ENCODE measurements at regions not wholly inside any gene's neighbourhood (a gene's known extent, or its start where the extent isn't known, plus 50 kb on each side); places are given as distances from the start of the nearest gene placed in this dataset.
"Not testable (repeated sequence)": the region's sequence is repeated elsewhere in the genome, so short reads cannot be mapped to it uniquely, and the experiment has no call there.

GRCh38 chr3:6287088-6287875 lies 573.6 kb upstream of the GRM7 start:
- intact Hi-C loops (cut with micrococcal nuclease): no loop called here
- TF ChIP-seq CTCF (IDR thresholded peaks at IDR 0.05; ENCODE audit: borderline replicate concordance): no peak

GRCh38 chr3:6301626-6302025 lies 559.3 kb upstream of the GRM7 start:
- no peak for TF ChIP-seq CTCF (IDR thresholded peaks at IDR 0.05; ENCODE audit: borderline replicate concordance)
- Histone ChIP-seq H3K4me3 (no peak overlapping the region), H3K9me3 (replicated peaks) (peaks cover 39% of the 10 kb centered on the region), H3K27me3 (ENCODE audit: low read depth) (no peaks in the 10 kb centered on the region), H3K36me3 (no peaks in the 10 kb centered on the region), H3K27ac (replicated peaks) (no peak overlapping the region), H3K4me1 (no peaks in the 10 kb centered on the region)
- DNase-seq: no peak
- intact Hi-C loops (cut with micrococcal nuclease): no loop called here

More at GRCh38 chr3:6287088-6287875, 573.6 kb upstream of the GRM7 start:
- no peaks in the 10 kb centered on the region for H3K36me3 ChIP-seq
- H3K4me3 ChIP-seq: no peak overlapping the region
- no peaks in the 10 kb centered on the region for H3K27me3 ChIP-seq (ENCODE audit: low read depth)
- H3K4me1 ChIP-seq: no peaks in the 10 kb centered on the region
- DNase-seq: no peak
- H3K9me3 ChIP-seq (replicated peaks): peaks cover 6% of the 10 kb centered on the region
- no peak overlapping the region for H3K27ac ChIP-seq (replicated peaks)

GRCh38 chr3:6315906-6316305 lies 545.0 kb upstream of the GRM7 start:
- no peak for TF ChIP-seq CTCF (IDR thresholded peaks at IDR 0.05; ENCODE audit: borderline replicate concordance)
- Histone ChIP-seq H3K9me3 (replicated peaks) (no peaks in the 10 kb centered on the region), H3K4me3 (no peak overlapping the region), H3K4me1 (no peaks in the 10 kb centered on the region), H3K27ac (replicated peaks) (no peak overlapping the region), H3K36me3 (no peaks in the 10 kb centered on the region), H3K27me3 (ENCODE audit: low read depth) (no peaks in the 10 kb centered on the region)
- intact Hi-C loops (cut with micrococcal nuclease): no loop called here
- no peak for DNase-seq

- TF ChIP-seq CTCF (IDR thresholded peaks at IDR 0.05; ENCODE audit: borderline replicate concordance): no peak
- no peak for DNase-seq
- Histone ChIP-seq H3K27ac (replicated peaks) (no peak overlapping the region), H3K4me1 (no peaks in the 10 kb centered on the region), H3K27me3 (ENCODE audit: low read depth) (no peaks in the 10 kb centered on the region), H3K36me3 (no peaks in the 10 kb centered on the region), H3K9me3 (replicated peaks) (peaks cover 5% of the 10 kb centered on the region), H3K4me3 (no peak overlapping the region)
- intact Hi-C loops (cut with micrococcal nuclease): no loop called here
Measured at GRCh38 chr3:6321999-6322398, 538.9 kb upstream of the GRM7 start.

- intact Hi-C loops (cut with micrococcal nuclease): no loop called here
- H3K4me3 ChIP-seq: no peak overlapping the region
- H3K27me3 ChIP-seq (ENCODE audit: low read depth): no peaks in the 10 kb centered on the region
- H3K27ac ChIP-seq (replicated peaks): no peak overlapping the region
- TF ChIP-seq CTCF (IDR thresholded peaks at IDR 0.05; ENCODE audit: borderline replicate concordance): no peak
- no peaks in the 10 kb centered on the region for H3K4me1 ChIP-seq
- DNase-seq: no peak
- H3K36me3 ChIP-seq: no peaks in the 10 kb centered on the region
- peaks cover 16% of the 10 kb centered on the region for H3K9me3 ChIP-seq (replicated peaks)
Measured at GRCh38 chr3:6326771-6327170, 534.1 kb upstream of the GRM7 start.

- H3K9me3 ChIP-seq (replicated peaks); H3K27me3 ChIP-seq (ENCODE audit: low read depth); H3K36me3 ChIP-seq; intact Hi-C loops (cut with micrococcal nuclease); H3K4me3 ChIP-seq; H3K27ac ChIP-seq (replicated peaks); H3K4me1 ChIP-seq; DNase-seq: not testable (repeated sequence)
Measured at GRCh38 chr3:6340980-6341325, 520.0 kb upstream of the GRM7 start.

Measured in left ventricle myocardium inferior (tissue), 1 donor.